ENCODE measurements at regions not wholly inside any gene's neighbourhood (a gene's known extent, or its start where the extent isn't known, plus 50 kb on each side); places are given as distances from the start of the nearest gene placed in this dataset.

- TF ChIP-seq EZH2phosphoT487 (IDR thresholded peaks at IDR 0.05; ENCODE audit: insufficient read depth, low read depth), result no peak
- no peak for TF ChIP-seq EZH2 (IDR thresholded peaks at IDR 0.05; ENCODE audit: insufficient read depth, poor library complexity, severe bottlenecking)
Observed at GRCh38 chr2:8364668-8365067, 317.2 kb upstream of the ID2 start.

Measured in GM23248 (cell line).